Upper lobe of left lung (tissue), 6 donors: ENCODE measurements at regions not wholly inside any gene's neighbourhood (a gene's known extent, or its start where the extent isn't known, plus 50 kb on each side); places are given as distances from the start of the nearest gene placed in this dataset.

Experiments
- ATAC-seq, 2 donors: fragments of 200-7000 bp; cut with Tn5 transposase; one replicate each; pipeline ENCODE4 v1.9.1; 2022; ENCODE audit warnings: mild to moderate bottlenecking in 2 of 2, moderate library complexity in 2 of 2; ENCODE audit not compliant: low FRiP score in 2 of 2
- DNase-seq, 2 donors: peaks; one replicate each; pipeline ENCODE4 v3.0.0-alpha.2; 2019 to 2020
- H3K27ac ChIP-seq, 4 donors: fragments of 200-600 bp; sonication (generic); one replicate each; pipeline ENCODE4 v1.5.1; 2016 to 2019
- H3K27me3 ChIP-seq, 4 donors: fragments of 200-600 bp; sonication (generic); one replicate each; pipeline ENCODE4 v1.5.1; 2017 to 2019
- H3K36me3 ChIP-seq, 4 donors: fragments of 200-600 bp; sonication (generic); one replicate each; pipeline ENCODE4 v1.5.1; 2016 to 2019
- H3K4me1 ChIP-seq, 4 donors: fragments of 200-600 bp; sonication (generic); one replicate each; pipeline ENCODE4 v1.5.1; 2018 to 2019
- H3K4me3 ChIP-seq, 4 donors: fragments of 200-600 bp; sonication (generic); one replicate each; pipeline ENCODE4 v1.5.1; 2017 to 2019; ENCODE audit warnings: mild to moderate bottlenecking in 2 of 4, moderate library complexity in 1 of 4
- H3K9me3 ChIP-seq, 4 donors: fragments of 200-600 bp; sonication (generic); one replicate each; pipeline ENCODE4 v1.5.1; 2018 to 2019
- EP300 ChIP-seq, 4 donors: sonication (generic); formaldehyde crosslinking; IDR thresholded peaks; one replicate each; pipeline ENCODE4 v1.5.1; 2017; ENCODE audit warnings: antibody characterized with exemption in 4 of 4, control low read depth in 2 of 4
- POLR2A ChIP-seq, 4 donors: fragments of 450-650 bp; IDR thresholded peaks; one replicate each; pipeline ENCODE4 v1.5.1; 2016 to 2017; ENCODE audit warnings: antibody characterized with exemption in 4 of 4, mild to moderate bottlenecking in 2 of 4
- POLR2AphosphoS5 ChIP-seq, 2 donors: sonication (generic); formaldehyde crosslinking; IDR thresholded peaks; one replicate each; pipeline ENCODE4 v1.5.1; 2017; ENCODE audit warnings: antibody characterized with exemption in 2 of 2
- WGBS, 2 donors: methylation state at CpG; one replicate each; pipeline ENCODE4 v1.1.5; 2017 to 2018; 5-methylcytosine and 5-hydroxymethylcytosine counted together
- TF ChIP-seq, protein P1 (sequence below), 6 experiments: fragments of 450-650 bp in 4 of 6; fragments of 200-600 bp in 2 of 6; sonication (generic) in 2 of 6; IDR thresholded peaks; one replicate each; pipeline ENCODE4 v1.5.1; 2016 to 2019; ENCODE audit warnings: antibody characterized with exemption in 6 of 6
- donor health status: DM: no; HTN: no; CAD: no; lungs with moderate emphysema.
- donor health status: DM: no; HTN: yes; CAD: no; lungs with severe emphysema.

GRCh38 chr5:74342182-74342581 is 298.3 kb downstream of the ENC1 start:
- WGBS, 2 donors = 33 to 36% methylated on average over 2 of the region's 2 CpGs
- H3K27me3 ChIP-seq = no peaks in the 10 kb centered on the region
- TF ChIP-seq, protein P1, sequence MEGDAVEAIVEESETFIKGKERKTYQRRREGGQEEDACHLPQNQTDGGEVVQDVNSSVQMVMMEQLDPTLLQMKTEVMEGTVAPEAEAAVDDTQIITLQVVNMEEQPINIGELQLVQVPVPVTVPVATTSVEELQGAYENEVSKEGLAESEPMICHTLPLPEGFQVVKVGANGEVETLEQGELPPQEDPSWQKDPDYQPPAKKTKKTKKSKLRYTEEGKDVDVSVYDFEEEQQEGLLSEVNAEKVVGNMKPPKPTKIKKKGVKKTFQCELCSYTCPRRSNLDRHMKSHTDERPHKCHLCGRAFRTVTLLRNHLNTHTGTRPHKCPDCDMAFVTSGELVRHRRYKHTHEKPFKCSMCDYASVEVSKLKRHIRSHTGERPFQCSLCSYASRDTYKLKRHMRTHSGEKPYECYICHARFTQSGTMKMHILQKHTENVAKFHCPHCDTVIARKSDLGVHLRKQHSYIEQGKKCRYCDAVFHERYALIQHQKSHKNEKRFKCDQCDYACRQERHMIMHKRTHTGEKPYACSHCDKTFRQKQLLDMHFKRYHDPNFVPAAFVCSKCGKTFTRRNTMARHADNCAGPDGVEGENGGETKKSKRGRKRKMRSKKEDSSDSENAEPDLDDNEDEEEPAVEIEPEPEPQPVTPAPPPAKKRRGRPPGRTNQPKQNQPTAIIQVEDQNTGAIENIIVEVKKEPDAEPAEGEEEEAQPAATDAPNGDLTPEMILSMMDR (IDR thresholded peaks at IDR 0.05) = no peak
- no peak for TF ChIP-seq POLR2A (IDR thresholded peaks at IDR 0.05)
- no peak for TF ChIP-seq POLR2AphosphoS5 (IDR thresholded peaks at IDR 0.05)
- no peak for TF ChIP-seq EP300 (IDR thresholded peaks at IDR 0.05)
- H3K4me1 ChIP-seq = no peaks in the 10 kb centered on the region
- H3K36me3 ChIP-seq = no peaks in the 10 kb centered on the region
- ATAC-seq (no peak), DNase-seq (no peak)
- H3K27ac ChIP-seq = no peak overlapping the region
- no peaks in the 10 kb centered on the region for H3K9me3 ChIP-seq
- H3K4me3 ChIP-seq = no peak overlapping the region

GRCh38 chr5:74341221-74341620 is 299.3 kb downstream of the ENC1 start:
- no peaks in the 10 kb centered on the region for H3K27me3 ChIP-seq
- no peak for ATAC-seq
- no peak overlapping the region for H3K27ac ChIP-seq
- no peaks in the 10 kb centered on the region for H3K4me1 ChIP-seq
- DNase-seq = no peak
- no peak overlapping the region for H3K4me3 ChIP-seq
- 92 to 100% methylated on average over 2 of the region's 2 CpGs for WGBS, 2 donors
- no peaks in the 10 kb centered on the region for H3K36me3 ChIP-seq
- TF ChIP-seq POLR2AphosphoS5 (IDR thresholded peaks at IDR 0.05) (no peak), POLR2A (IDR thresholded peaks at IDR 0.05) (no peak), EP300 (IDR thresholded peaks at IDR 0.05) (no peak)
- TF ChIP-seq, protein P1 (IDR thresholded peaks at IDR 0.05) = no peak
- H3K9me3 ChIP-seq = no peaks in the 10 kb centered on the region

- no peak overlapping the region for H3K4me3 ChIP-seq
- no peaks in the 10 kb centered on the region for H3K4me1 ChIP-seq
- WGBS, 2 donors = 93 to 95% methylated on average over 5 of the region's 5 CpGs
- ATAC-seq (no peak), DNase-seq (no peak)
- H3K27ac ChIP-seq = no peak overlapping the region
- no peaks in the 10 kb centered on the region for H3K27me3 ChIP-seq
- TF ChIP-seq POLR2AphosphoS5 (IDR thresholded peaks at IDR 0.05) (no peak), POLR2A (IDR thresholded peaks at IDR 0.05) (no peak), EP300 (IDR thresholded peaks at IDR 0.05) (no peak)
- TF ChIP-seq, protein P1 (IDR thresholded peaks at IDR 0.05) = no peak
- H3K9me3 ChIP-seq = no peaks in the 10 kb centered on the region
- no peaks in the 10 kb centered on the region for H3K36me3 ChIP-seq
Measured at GRCh38 chr5:74340476-74340875, 300.1 kb downstream of the ENC1 start.

GRCh38 chr5:74337984-74338310 is 302.6 kb downstream of the ENC1 start:
- Histone ChIP-seq H3K4me1 (peaks cover 0 to 4% (median 1%) of the 10 kb centered on the region in 4 donors), H3K27me3 (no peaks in the 10 kb centered on the region), H3K36me3 (no peaks in the 10 kb centered on the region), H3K4me3 (no peak overlapping the region), H3K27ac (no peak overlapping the region), H3K9me3 (no peaks in the 10 kb centered on the region)
- no peak for TF ChIP-seq POLR2A (IDR thresholded peaks at IDR 0.05)
- no peak for TF ChIP-seq EP300 (IDR thresholded peaks at IDR 0.05)
- no peak for TF ChIP-seq POLR2AphosphoS5 (IDR thresholded peaks at IDR 0.05)
- TF ChIP-seq, protein P1 (IDR thresholded peaks at IDR 0.05) = no peak
- DNase-seq (no peak), ATAC-seq (no peak)
- 94 to 100% methylated on average over 1 of the region's 1 CpG for WGBS, 2 donors

DNA sequence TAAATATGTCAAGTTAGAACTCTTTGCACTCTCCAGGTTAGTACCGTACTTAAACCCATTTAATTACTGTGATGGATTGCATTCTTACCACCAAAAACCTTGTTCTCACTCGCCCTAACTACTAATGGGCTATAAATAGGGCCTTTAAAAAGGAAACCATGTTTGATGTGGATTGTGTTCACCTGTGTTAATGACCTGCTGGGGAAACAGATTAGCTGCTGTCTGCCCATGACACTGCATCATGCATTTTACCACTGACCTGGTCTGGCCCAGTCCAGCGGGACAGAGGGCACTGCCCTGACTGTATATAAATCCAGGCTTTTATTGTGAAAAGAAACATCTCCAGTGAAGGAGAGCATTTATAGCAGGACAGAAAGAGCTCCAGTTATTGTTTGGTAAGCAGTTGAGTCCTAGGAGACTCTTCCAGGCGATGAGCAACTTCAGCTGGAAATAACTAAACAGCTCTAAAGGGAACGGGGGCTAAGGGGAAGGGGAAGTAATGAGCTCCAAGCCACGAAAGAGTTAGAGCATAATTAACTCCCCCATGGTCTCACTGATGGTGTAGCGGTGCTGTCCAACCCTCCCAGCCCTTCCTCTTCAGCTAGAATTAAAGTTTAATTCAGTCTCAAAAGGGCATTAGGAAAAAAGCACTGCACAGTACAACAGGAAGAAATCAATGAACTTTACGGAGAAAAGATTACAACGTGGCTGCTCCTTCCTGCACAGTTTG is 303.1 kb downstream of the ENC1 start:
- no peaks in the 10 kb centered on the region for H3K36me3 ChIP-seq
- H3K4me3 ChIP-seq = no peak overlapping the region
- WGBS, 2 donors = 56 to 67% methylated on average over 9 of the region's 9 CpGs
- no peaks in the 10 kb centered on the region for H3K27me3 ChIP-seq
- H3K9me3 ChIP-seq = no peaks in the 10 kb centered on the region
- no peak overlapping the region for H3K27ac ChIP-seq
- DNase-seq (no peak), ATAC-seq (no peak)
- peaks cover 0 to 6% (median 2%) of the 10 kb centered on the region in 4 donors for H3K4me1 ChIP-seq
- TF ChIP-seq POLR2A (IDR thresholded peaks at IDR 0.05) (no peak), EP300 (IDR thresholded peaks at IDR 0.05) (no peak), POLR2AphosphoS5 (IDR thresholded peaks at IDR 0.05) (no peak)
- TF ChIP-seq, protein P1 (IDR thresholded peaks at IDR 0.05) = no peak
